ENCODE measurements at regions not wholly inside any gene's neighbourhood (a gene's known extent, or its start where the extent isn't known, plus 50 kb on each side); places are given as distances from the start of the nearest gene placed in this dataset.
"Not testable (repeated sequence)": the region's sequence is repeated elsewhere in the genome, so short reads cannot be mapped to it uniquely, and the experiment has no call there.

GRCh38 chr4:112939901-112940300 lies 109.6 kb upstream of the ANK2 start:
- in situ Hi-C loops (cut with MboI; ENCODE audit: low sequenced_read_pairs): loop anchor here (25.0 kb wide), 1 partner anchor 303 kb away; the partner anchor contains the start of genes LARP7 and ZGRF1

- in situ Hi-C loops (cut with MboI; ENCODE audit: low sequenced_read_pairs): loop anchor here (25.0 kb wide), 1 partner anchor 303 kb away; the partner anchor contains the start of genes LARP7 and ZGRF1
Observed at GRCh38 chr4:112940336-112940735, 109.1 kb upstream of the ANK2 start.

GRCh38 chr4:112942077-112942476 lies 107.4 kb upstream of the ANK2 start:
- in situ Hi-C loops (cut with MboI; ENCODE audit: low sequenced_read_pairs): loop anchor here (25.0 kb wide), 1 partner anchor 305 kb away; the partner anchor contains the start of genes LARP7 and ZGRF1

GRCh38 chr4:112942997-112943396 lies 106.5 kb upstream of the ANK2 start:
- in situ Hi-C loops (cut with MboI; ENCODE audit: low sequenced_read_pairs): loop anchor here (25.0 kb wide), 1 partner anchor 306 kb away; the partner anchor contains the start of genes LARP7 and ZGRF1

GRCh38 chr4:112944006-112944405 lies 105.4 kb upstream of the ANK2 start:
- in situ Hi-C loops (cut with MboI; ENCODE audit: low sequenced_read_pairs): loop anchor here (25.0 kb wide), 1 partner anchor 307 kb away; the partner anchor contains the start of genes LARP7 and ZGRF1

GRCh38 chr4:112946127-112946526 lies 103.3 kb upstream of the ANK2 start:
- in situ Hi-C loops (cut with MboI; ENCODE audit: low sequenced_read_pairs): loop anchor here (25.0 kb wide), 1 partner anchor 309 kb away; the partner anchor contains the start of genes LARP7 and ZGRF1

- in situ Hi-C loops (cut with MboI; ENCODE audit: low sequenced_read_pairs): loop anchor here (25.0 kb wide), 1 partner anchor 310 kb away; the partner anchor contains the start of genes LARP7 and ZGRF1
Observed at GRCh38 chr4:112947616-112948015, 101.8 kb upstream of the ANK2 start.

- in situ Hi-C loops (cut with MboI; ENCODE audit: low sequenced_read_pairs): no loop called here
Observed at GRCh38 chr4:112951362-112952312, 97.8 kb upstream of the ANK2 start.

GRCh38 chr4:112952313-112952700 lies 97.1 kb upstream of the ANK2 start:
- in situ Hi-C loops (cut with MboI; ENCODE audit: low sequenced_read_pairs): no loop called here

GRCh38 chr4:112953262-112953661 lies 96.2 kb upstream of the ANK2 start:
- in situ Hi-C loops (cut with MboI; ENCODE audit: low sequenced_read_pairs): no loop called here

- in situ Hi-C loops (cut with MboI; ENCODE audit: low sequenced_read_pairs): no loop called here
Observed at GRCh38 chr4:112954286-112954685, 95.2 kb upstream of the ANK2 start.

GRCh38 chr4:112956484-112956896 lies 93.0 kb upstream of the ANK2 start:
- in situ Hi-C loops (cut with MboI; ENCODE audit: low sequenced_read_pairs): no loop called here

- in situ Hi-C loops (cut with MboI; ENCODE audit: low sequenced_read_pairs): not testable (repeated sequence)
Observed at GRCh38 chr4:112957764-112958163, 91.7 kb upstream of the ANK2 start.

GRCh38 chr4:112966701-112967488 lies 82.6 kb upstream of the ANK2 start:
- in situ Hi-C loops (cut with MboI; ENCODE audit: low sequenced_read_pairs): no loop called here

GRCh38 chr4:112968451-112969159 lies 80.8 kb upstream of the ANK2 start:
- in situ Hi-C loops (cut with MboI; ENCODE audit: low sequenced_read_pairs): no loop called here

GRCh38 chr4:112970903-112971302 lies 78.5 kb upstream of the ANK2 start:
- in situ Hi-C loops (cut with MboI; ENCODE audit: low sequenced_read_pairs): no loop called here

GRCh38 chr4:112973750-112974251 lies 75.7 kb upstream of the ANK2 start:
- in situ Hi-C loops (cut with MboI; ENCODE audit: low sequenced_read_pairs): no loop called here

GRCh38 chr4:112975567-112976355 lies 73.7 kb upstream of the ANK2 start:
- in situ Hi-C loops (cut with MboI; ENCODE audit: low sequenced_read_pairs): no loop called here

GRCh38 chr4:112978691-112979472 lies 70.6 kb upstream of the ANK2 start:
- in situ Hi-C loops (cut with MboI; ENCODE audit: low sequenced_read_pairs): no loop called here

All from HL-60/S4 (cell line).